ENCODE measurements at regions not wholly inside any gene's neighbourhood (a gene's known extent, or its start where the extent isn't known, plus 50 kb on each side); places are given as distances from the start of the nearest gene placed in this dataset.

DNA sequence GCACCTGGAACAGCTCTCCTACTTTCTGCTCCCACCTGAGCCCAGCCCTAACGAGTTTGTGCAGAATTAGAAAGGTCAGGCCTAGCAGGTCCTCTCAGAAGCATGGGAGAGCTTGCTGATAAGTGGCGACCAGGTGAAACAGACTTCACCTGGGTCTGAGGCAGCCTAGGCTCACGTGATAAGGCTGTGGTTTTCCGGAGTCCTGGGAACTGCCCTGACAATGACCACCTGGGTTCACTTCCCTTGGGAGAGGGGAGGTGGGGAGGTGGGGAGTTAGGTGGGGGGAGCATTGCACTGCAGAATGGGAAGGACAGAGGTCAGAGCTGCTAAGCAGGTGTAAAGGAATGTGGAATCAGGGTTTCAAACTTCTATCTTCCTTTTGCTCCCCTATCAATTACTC lies 152.9 kb upstream of the MAP1B start:
- DNase-seq = no peak

DNA sequence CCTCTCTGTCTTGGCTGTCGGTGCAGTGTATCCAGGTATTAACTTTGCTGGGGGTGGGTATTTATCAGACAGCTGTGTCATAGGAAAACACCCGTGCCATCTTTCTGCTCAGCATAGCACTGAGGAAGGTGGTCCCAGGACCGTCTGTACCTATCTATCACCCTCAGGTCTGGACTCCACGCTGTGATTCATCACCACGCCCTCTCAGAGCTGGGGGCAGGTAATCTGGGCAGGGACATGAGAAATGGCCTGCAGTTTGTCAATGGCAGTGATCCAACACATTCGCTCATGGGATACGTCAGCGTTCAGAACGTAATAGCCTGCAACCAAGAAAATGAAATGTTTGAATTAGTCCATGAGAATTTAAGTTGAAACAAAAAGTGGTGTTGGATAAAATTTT lies 151.6 kb upstream of the MAP1B start:
- DNase-seq = no peak

DNA sequence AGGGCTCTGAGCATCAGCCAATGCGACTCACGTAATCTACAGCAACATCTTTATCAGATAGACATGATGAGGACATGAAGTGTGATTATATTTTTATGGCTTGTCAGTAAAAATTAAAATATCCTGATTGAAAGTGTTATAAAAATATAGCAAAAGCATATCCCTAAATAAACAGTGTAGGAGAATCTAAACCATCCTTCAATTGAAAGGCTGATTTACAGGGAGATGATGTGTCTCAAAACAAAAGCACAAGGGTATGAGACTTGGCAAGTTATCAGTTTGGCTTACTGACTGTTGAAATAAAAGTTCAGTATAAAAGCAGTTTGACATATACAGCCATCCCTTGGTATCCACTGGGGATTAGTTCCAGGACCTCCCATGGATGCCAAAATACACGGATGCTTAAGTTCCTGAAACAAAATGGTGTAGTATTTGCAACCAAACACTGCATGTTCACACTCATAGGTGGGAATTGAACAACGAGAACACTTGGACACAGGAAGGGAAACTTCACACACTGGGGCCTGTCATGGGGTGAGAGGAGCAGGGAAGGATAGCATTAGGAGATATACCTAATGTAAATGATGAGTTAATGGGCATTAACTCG lies 149.9 kb upstream of the MAP1B start:
- no peak for DNase-seq

DNA sequence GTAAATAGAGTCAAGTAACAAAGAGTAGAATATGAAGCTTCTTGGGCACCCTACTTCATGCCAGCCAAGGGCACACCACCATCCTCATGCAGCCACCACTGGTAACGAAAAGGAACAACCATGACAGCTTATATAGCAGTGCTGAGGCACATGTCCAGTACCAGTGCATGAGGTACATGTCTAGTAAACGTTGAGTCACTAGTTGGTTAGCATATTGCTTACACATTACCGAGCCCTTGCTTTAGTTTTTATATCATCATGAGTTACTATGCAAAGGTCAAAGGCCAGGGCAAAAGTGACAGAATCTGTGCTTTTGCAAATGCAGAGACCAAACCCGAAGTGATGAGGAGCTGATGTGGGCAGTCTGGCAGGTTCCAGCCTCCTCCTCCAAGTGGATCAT lies 147.1 kb upstream of the MAP1B start:
- DNase-seq = no peak

DNA sequence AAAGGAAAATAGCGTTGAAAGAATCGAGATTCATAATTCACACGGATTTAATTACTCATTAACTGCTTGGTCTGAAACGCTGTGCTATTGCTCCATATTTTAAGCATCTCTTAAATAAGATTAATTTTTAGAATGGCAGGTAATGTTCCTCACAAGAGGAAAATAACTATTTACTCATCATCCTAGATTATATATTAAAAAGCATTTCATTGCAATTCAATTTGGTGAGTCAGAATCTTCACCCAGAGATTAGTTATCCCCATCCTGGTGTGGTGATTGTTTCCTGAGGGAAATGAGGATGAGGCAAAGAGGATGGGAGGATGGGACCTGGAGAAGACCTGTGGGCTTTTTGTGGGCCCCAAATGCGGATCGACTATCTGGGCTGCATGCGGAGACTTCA lies 145.5 kb upstream of the MAP1B start:
- no peak for DNase-seq

DNA sequence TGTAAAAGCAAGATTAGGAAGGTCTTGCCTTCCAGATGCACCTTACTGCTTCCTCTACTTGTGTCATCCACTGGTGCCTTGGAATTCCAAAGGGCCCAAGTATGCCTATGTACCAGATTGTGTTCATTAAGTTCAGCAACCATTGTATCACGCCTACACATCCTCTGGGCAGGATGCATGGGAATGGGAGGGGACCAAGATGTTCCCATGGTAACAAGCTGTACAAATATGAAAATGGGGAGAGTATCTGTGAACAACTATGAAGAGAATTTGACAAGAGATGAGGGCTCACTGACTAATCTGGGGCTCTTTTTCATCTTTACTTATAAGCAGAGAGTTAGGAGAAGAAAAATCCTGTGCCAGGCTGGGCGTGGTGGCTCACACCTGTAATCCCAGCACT lies 137.8 kb upstream of the MAP1B start:
- no peak for DNase-seq

DNA sequence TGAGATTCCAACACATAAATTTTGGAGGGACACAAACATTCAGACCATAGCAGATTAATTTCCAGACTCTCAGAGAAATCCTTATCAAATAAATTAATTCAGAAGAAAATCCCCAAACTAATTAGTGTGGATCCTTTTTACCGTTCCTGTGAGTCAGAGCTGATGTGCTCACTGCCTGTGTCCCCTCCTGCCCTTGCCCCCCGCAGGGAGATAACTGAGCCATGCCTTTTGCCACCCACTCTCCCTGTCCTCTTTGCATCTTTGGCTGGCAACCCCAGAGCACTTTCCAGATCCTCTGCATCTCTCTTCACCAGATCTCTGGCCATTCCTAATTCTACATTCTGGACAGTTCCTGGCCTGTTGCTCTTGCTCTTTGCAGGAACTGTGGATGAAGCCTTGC lies 135.4 kb upstream of the MAP1B start:
- no peak for DNase-seq

DNA sequence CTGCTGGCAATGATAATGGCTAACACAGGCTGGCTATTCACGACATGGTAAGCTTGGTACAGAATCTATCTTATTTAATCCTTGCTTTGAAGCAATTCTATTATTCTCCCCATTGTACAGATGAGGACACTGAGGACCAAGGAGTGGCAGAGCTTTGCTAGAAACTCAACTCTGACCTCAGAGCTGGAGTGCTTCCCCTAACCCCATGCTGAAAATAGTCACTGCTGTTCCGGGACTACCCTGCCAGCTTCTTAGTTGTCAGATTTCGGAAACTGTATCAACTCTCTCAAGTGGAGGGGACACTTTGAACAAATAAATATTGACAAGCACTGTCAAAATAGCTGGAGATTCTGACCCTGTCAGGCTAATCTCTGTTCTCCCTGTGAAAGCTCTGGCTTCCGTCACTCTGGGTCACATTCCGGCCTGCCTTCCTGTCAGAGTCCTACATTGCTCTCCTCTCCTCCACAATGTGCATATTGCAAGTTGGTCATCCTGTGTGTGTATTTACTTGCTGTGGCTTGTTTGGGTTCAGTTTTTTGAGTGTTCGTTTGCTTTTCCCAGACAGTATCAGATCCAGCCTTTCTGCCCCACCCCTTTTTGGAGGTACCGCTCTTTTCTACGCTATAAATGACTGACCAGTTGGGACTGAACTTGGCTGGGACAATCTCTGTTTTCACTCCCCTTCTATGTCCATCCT lies 134.3 kb upstream of the MAP1B start:
- DNase-seq = no peak

DNA sequence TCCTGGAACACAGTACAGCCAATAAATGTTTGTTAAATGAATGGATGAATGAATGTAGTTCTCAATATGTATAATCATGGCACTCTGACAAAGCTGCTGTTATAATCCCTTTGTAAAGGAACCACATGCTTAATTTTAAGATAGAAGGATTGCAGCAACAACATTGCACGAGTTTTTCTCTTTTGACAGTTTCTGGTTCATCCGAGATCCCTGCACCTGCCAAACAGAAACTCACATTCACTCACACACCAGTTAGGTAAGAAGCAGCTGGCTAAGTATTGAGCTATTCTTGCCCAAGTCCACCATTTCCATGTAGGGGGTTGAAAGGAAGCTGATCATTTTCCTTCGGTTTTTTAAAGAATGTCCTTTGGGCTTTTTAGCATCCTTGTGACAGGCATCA lies 133.7 kb upstream of the MAP1B start:
- no peak for DNase-seq

DNA sequence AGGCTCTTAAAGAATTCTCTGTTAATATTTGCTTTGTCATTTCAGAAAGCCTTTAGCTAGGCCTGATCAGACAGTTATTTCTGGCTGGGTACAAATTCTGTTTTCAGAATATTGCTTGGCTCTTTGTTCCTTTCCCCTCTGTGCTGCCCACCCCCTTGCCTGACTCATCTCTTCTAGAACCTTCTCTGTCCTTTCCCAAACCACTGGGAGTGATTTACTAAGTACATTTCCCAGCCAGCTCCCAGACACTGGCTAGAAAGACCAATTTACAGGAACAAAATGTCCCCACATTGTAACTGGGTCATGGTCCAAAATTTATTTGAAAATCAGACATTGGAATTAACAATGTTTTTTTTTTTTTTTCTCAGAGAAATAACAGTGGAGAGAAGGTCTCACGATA lies 133.1 kb upstream of the MAP1B start:
- no peak for DNase-seq

DNA sequence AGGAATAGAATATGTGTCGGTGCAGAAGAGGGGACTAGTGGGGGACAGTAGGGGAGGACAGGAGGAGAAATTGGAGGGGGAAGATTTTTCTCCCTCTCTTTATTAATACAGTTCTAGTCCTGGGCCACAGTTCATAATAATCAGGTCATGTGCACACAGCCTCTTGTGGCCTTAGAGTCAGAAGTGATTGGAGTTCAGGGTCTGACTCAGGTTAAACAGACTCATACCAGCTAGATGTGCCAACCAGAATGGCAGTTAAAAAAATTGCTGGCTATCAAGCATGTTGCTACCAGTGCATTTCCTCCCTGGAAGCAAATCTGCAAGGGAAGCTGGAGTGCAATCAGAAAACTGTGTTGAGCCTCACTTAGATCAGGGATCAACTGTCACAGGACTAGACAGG lies 132.7 kb upstream of the MAP1B start:
- DNase-seq = no peak

DNA sequence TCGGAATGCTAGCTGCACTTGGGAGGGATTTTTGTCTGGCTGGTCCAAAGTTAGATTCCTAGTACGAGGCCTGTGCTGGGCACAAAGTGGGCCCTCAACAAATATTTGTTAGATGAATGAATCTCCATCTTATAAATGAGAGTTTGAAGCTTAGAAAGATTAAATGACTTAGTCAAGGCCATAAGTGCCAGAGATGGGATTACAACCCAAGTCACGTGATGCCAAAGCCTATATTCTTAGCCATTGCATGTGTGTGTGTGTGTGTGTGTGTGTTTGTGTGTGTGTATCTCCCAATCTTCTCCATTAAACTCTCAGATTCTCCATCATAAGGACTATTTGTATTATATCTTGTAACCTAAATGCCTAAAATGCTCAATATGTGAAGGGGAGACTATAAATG lies 130.8 kb upstream of the MAP1B start:
- no peak for DNase-seq

DNA sequence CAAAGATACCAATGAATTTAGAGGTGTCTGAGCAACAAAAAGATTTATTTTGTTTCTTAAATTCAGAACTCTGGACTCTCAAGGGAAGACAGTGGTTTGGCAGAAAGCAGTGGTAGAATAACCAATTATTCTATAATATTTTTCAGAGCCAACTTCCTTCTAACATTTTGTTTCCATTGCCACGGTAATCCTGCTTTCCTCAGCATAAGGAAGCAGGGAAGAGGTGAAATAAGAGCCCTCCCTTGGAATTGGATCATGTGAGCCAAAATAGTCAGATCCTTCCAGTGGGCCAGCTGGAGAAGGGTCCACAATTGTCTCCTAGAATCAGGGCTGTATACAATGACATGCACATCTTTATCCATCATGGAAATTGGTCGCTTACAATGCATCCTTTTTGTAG lies 130.0 kb upstream of the MAP1B start:
- no peak for DNase-seq

DNA sequence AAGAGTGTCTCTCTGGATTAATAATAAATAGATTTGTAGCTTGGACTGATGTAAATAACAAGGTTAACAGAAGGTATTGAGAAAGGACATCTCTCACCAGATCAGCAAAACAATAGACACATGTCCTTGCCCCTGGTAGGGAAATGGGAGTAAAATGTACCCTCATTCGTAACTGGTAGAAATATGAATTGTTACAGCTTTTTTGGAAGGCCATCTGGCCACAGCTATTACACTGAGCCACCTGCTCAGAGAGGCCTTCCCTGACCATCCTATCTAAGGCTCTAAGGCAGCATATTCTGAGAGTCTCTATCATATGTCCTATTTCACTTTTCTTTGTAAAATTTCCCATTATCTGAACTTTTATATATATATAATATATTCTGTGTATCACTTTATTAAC lies 129.1 kb upstream of the MAP1B start:
- DNase-seq = no peak

DNA sequence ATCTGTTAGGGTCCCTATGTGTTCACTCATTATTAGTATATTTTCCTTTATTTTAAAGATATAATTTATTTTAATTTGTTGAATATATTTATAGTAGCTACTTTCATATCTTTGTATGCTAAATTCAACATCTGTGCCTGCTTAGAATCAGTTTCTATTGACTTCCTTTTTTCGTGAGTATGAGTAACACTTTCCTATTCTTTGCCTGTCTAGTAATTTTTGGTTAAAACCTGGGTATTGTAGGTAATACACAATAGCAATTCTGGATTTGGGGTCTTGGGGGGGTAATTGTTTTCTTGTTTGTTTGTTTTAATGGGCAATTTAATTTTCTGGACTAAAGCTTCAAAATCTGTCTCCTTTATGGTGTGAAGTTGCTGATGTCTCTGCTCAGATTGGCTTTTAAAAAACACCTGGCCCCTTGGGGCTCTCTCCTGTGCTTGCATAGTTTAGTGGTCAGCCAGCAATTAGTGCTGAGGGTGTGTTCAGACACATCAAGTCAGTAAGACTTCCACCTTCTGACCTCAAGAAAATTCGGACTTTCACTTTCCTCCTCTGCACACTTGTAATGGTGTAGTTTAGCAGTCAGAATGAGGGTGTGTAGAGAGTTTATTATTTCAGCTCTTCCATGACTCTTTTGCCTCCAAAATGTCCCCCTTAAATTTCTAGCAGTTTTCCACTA lies 124.4 kb upstream of the MAP1B start:
- DNase-seq = no peak

DNA sequence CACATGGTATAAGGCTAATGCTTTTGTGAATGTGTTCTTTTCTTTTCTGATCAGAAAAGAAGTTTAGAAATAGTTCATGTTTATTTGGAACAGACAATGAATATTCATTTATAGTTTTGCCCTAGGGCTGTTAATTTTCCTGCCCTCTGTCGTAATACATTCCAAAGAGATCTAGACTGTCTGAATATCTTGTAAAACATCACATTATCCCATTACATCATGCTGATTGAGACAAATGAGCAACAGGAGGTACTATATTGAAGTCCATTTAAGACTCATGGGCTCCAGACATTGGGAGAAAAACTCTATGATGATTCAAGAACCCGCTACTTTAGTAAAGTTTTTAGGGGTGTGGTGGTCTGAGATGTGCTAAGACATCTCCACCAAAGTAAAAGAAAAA lies 121.2 kb upstream of the MAP1B start:
- no peak for DNase-seq

DNA sequence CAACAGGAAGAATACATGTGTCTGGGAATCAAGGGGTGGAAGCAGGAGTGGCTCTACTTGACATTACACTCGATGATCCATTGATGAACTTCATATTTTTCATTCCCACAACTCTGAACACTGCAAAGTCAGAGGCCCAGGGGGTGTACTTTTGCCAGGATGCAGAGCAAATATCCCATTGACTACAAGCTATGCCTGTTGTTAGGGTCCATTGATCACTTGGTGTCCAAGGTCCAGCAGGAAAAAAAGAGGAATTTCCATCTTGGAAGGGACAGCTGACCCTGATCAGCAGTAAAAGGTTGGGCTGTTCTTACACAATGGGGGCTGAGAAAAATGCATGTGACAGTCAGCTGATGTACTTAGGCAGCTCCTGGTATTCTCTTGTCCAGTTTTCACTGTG lies 118.5 kb upstream of the MAP1B start:
- no peak for DNase-seq

DNA sequence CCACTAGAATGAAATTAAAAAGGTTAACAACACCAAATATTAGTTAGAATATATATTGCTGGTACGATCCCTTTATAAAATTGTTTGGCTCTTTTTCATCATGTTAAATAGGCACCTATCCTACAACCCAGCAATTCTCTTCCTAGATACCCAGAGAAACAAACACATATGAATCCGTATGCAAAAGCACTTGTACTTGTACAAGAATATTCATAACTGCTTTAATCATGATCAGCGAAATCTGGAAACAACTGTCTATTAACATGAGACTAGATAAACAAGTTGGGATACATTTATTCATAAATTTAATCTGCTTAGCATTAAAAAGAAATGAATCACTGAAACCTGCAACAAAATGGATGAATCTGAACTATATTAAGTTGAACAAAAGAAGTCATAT lies 113.7 kb upstream of the MAP1B start:
- no peak for DNase-seq

DNA sequence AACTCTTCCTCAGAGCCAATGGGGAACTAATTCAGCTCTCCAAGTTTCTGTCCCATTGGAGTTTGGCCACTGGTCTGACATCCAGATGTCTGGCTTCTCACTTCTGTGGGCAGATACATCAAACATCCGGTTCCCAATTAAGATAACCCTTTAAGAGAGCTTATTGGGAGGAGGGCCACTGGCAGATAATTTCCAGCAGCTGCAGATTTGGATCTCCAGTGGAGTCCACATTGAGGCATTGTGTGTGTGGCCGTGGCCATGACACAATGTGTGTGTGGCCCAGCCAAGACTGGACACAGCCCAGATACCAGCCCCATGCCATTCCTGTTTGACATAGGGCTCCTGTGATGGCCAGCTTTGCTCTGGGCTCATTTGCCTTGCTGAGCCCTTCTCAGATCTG lies 110.5 kb upstream of the MAP1B start:
- DNase-seq = no peak

DNA sequence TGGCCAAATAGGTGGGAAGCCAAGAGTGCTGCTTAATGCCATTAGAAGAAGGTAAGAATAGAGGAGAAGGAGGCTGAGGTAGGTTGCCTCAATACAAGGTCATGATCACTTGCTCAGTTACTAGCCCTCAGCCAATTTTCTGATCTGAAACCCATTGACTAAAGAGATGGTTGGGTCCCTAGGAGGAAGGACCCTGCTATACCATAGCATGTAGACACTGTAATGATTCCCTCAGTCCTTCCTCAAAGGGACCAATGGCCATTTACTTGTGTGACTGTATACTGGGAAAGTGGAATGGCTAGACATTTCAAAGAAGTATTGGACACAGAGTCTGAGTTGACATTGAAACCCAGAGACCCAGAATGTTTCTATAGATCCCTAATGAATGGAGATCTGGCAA lies 108.5 kb upstream of the MAP1B start:
- DNase-seq = no peak

DNA sequence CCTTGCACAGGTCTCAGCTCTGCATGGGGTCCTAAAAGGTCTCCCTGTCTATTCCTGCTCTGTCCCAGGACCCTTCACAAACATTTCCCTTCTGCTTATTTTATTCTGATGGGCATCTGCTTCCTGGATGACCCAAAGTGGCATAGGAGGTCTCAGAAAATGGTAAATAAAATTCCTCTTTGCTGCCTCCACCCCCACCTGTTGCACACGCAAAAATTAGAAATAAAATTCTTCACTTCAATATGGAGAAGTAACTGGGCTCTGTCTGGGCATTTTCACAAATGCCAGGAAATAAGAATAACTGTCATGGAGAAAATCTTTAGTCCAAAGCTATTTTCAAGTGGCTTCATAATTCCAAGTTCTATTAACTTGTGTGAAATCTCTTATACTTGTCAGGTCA lies 106.6 kb upstream of the MAP1B start:
- DNase-seq = no peak

DNA sequence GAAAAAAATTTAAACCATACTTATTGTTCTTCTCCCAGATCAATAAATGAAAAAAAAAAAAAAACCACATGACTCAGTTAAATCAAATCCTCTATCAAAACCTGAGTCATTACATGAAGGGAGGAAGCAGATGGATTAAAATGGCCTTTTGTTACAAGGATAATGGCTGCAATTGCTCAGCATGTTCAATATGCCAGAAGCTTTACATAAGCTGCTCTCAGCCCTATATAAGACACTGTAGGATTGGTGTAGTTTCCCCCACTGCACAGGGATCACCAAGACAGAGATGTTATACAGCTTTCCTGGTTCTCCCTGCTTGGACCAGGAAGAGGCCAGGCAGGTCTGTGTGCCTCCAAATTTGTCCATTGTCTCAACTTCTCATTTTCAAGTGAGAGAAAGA lies 101.6 kb upstream of the MAP1B start:
- DNase-seq = no peak

DNA sequence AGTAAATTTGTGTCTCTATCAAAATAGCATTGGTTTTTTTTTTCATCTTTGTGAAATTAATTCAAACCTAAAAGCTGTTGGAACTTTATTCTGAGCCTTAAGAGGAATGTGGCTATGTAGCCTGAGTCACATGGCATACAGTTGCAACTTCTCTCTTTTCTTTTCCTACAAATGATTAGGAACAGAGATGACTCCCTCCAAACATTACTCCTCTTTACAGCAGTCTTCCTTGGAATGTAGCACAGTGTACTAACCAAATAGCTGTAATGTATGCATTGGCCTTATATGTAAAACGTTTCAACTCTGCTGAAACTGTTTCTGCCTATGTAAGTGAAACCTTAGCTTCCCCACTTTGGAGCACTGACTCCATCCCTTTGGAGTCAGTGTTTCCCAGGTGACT lies 100.9 kb upstream of the MAP1B start:
- no peak for DNase-seq

DNA sequence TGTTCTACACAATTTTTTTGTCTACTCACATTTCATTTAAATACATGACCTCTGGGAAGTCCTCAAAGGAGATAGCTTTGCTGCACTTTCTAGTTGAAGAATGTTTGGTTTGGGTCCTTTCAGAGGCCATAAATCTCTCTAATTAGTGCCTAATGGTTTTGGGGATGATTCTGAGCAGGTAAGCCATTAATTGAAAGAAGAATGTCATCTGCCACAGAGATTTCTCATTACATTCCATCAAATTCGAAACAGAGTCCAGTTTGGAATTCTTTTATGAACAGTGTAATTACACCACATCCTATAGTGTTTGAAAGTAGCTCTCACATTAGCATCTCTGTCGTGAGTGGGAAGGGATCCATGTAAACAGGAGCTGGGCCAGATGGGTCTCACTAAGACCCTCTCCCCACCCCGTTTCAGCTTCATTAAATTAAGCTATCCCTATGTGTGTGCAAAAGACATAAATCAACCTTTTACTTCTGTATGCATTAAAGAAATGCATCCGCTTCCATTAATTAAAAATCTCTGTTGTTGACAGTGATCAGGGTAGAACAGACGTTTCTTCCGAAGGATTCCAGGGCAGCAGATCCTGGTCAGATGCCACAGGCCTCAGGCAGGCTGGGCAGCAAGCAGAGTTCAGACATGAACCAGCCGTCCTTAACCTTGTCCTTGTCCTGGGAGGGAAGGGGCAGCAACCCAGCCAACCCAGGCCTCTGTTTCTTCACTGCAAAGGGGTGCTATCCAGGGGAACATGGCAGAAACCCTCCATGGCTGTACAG lies 99.8 kb upstream of the MAP1B start:
- DNase-seq = no peak

Data from NCI-H2107 (cell line).